Activated CD8-positive, alpha-beta memory T cell treated with anti-CD3 and anti-CD28 coated beads for 36 hours (primary cell): ENCODE measurements at regions not wholly inside any gene's neighbourhood (a gene's known extent, or its start where the extent isn't known, plus 50 kb on each side); places are given as distances from the start of the nearest gene placed in this dataset.

ENCODE experiments used
- CTCF ChIA-PET: fragments of 350-600 bp; sonication (Branson Sonifier 250); formaldehyde crosslinking; loops from one replicate; lab custom pipeline; 2021; ENCODE audit warnings: antibody characterized with exemption; lab: Charles Lee
- POLR2A ChIA-PET: fragments of 350-600 bp; sonication (Branson Sonifier 250); formaldehyde crosslinking; loops from one replicate; lab custom pipeline; 2021; ENCODE audit warnings: antibody characterized with exemption; lab: Charles Lee

- ChIA-PET CTCF (no interaction called here), POLR2A (no interaction called here)
Measured at GRCh38 chr17:83144421-83145357, 65.3 kb downstream of the METRNL start.

- CTCF ChIA-PET = no interaction called here
- POLR2A ChIA-PET = no interaction called here
Measured at GRCh38 chr17:83145358-83145738, 65.9 kb downstream of the METRNL start.

- CTCF ChIA-PET = no interaction called here
Measured at GRCh38 chr17:83145831-83146230, 66.4 kb downstream of the METRNL start.

GRCh38 chr17:83146347-83146746, 66.9 kb downstream of the METRNL start:
- ChIA-PET CTCF (no interaction called here), POLR2A (interaction anchor here (1.2 kb wide), 1 partner anchor 21 kb away, joined by 3 read pairs; no protein-coding TSS in a partner anchor)

More at GRCh38 chr17:83145831-83146230, 66.4 kb downstream of the METRNL start:
- POLR2A ChIA-PET = interaction anchor here (1.2 kb wide), 1 partner anchor 20 kb away, joined by 3 read pairs; no protein-coding TSS in a partner anchor

GRCh38 chr17:83147280-83147679, 67.9 kb downstream of the METRNL start:
- ChIA-PET POLR2A (interaction anchor here (1.2 kb wide), 1 partner anchor 22 kb away, joined by 3 read pairs; no protein-coding TSS in a partner anchor), CTCF (no interaction called here)

- POLR2A ChIA-PET = no interaction called here
- CTCF ChIA-PET = no interaction called here
Measured at GRCh38 chr17:83148317-83149028, 69.1 kb downstream of the METRNL start.

GRCh38 chr17:83149029-83149725, 69.8 kb downstream of the METRNL start:
- POLR2A ChIA-PET = no interaction called here
- CTCF ChIA-PET = no interaction called here

GRCh38 chr17:83149761-83150251, 70.4 kb downstream of the METRNL start:
- POLR2A ChIA-PET = no interaction called here
- CTCF ChIA-PET = no interaction called here

- POLR2A ChIA-PET = no interaction called here
- CTCF ChIA-PET = no interaction called here
Measured at GRCh38 chr17:83150369-83151055, 71.1 kb downstream of the METRNL start.

GRCh38 chr17:83151056-83151441, 71.6 kb downstream of the METRNL start:
- POLR2A ChIA-PET = no interaction called here

GRCh38 chr17:83151442-83152226, 72.2 kb downstream of the METRNL start:
- ChIA-PET CTCF (no interaction called here), POLR2A (no interaction called here)

More at GRCh38 chr17:83151056-83151441, 71.6 kb downstream of the METRNL start:
- CTCF ChIA-PET = no interaction called here

- CTCF ChIA-PET = no interaction called here
- POLR2A ChIA-PET = no interaction called here
Measured at GRCh38 chr17:83152227-83152744, 72.9 kb downstream of the METRNL start.

GRCh38 chr17:83152745-83153611, 73.6 kb downstream of the METRNL start:
- ChIA-PET POLR2A (no interaction called here), CTCF (no interaction called here)

- CTCF ChIA-PET = no interaction called here
- POLR2A ChIA-PET = no interaction called here
Measured at GRCh38 chr17:83153681-83154310, 74.4 kb downstream of the METRNL start.

GRCh38 chr17:83154311-83155127, 75.1 kb downstream of the METRNL start:
- ChIA-PET POLR2A (no interaction called here), CTCF (no interaction called here)
